ENCODE measurements at regions not wholly inside any gene's neighbourhood (a gene's known extent, or its start where the extent isn't known, plus 50 kb on each side); places are given as distances from the start of the nearest gene placed in this dataset.

- no peak for TF ChIP-seq CTCF (IDR thresholded peaks at IDR 0.05; ENCODE audit: control insufficient read depth, extremely low read depth, insufficient read depth)
- no peak for DNase-seq (ENCODE audit: low read depth)
- no peak overlapping the region for H3K4me3 ChIP-seq (ENCODE audit: low read depth, low read length)
Observed at GRCh38 chrX:18051690-18052089, 169.0 kb downstream of the BEND2 start.

GRCh38 chrX:18047491-18047890 is 173.2 kb downstream of the BEND2 start:
- no peak overlapping the region for H3K4me3 ChIP-seq (ENCODE audit: low read depth, low read length)
- TF ChIP-seq CTCF (IDR thresholded peaks at IDR 0.05; ENCODE audit: control insufficient read depth, extremely low read depth, insufficient read depth): no peak
- no peak for DNase-seq (ENCODE audit: low read depth)

- no peak overlapping the region for H3K4me3 ChIP-seq (ENCODE audit: low read depth, low read length)
- DNase-seq (ENCODE audit: low read depth): no peak
- no peak for TF ChIP-seq CTCF (IDR thresholded peaks at IDR 0.05; ENCODE audit: control insufficient read depth, extremely low read depth, insufficient read depth)
Observed at GRCh38 chrX:18045436-18045835, 175.2 kb downstream of the BEND2 start.

- no peak overlapping the region for H3K4me3 ChIP-seq (ENCODE audit: low read depth, low read length)
- no peak for TF ChIP-seq CTCF (IDR thresholded peaks at IDR 0.05; ENCODE audit: control insufficient read depth, extremely low read depth, insufficient read depth)
- DNase-seq (ENCODE audit: low read depth): no peak
Observed at GRCh38 chrX:18042776-18043175, 177.9 kb downstream of the BEND2 start.

- no peak for TF ChIP-seq CTCF (IDR thresholded peaks at IDR 0.05; ENCODE audit: control insufficient read depth, extremely low read depth, insufficient read depth)
- DNase-seq (ENCODE audit: low read depth): no peak
Observed at GRCh38 chrX:18041656-18042055, 179.0 kb downstream of the BEND2 start.

GRCh38 chrX:18039023-18039422 is 177.9 kb upstream of the RAI2 start:
- TF ChIP-seq CTCF (IDR thresholded peaks at IDR 0.05; ENCODE audit: control insufficient read depth, extremely low read depth, insufficient read depth): no peak
- DNase-seq (ENCODE audit: low read depth): no peak
- no peak overlapping the region for H3K4me3 ChIP-seq (ENCODE audit: low read depth, low read length)

More at GRCh38 chrX:18041656-18042055, 179.0 kb downstream of the BEND2 start:
- no peak overlapping the region for H3K4me3 ChIP-seq (ENCODE audit: low read depth, low read length)

GRCh38 chrX:18036394-18036793 is 175.3 kb upstream of the RAI2 start:
- no peak for DNase-seq (ENCODE audit: low read depth)
- H3K4me3 ChIP-seq (ENCODE audit: low read depth, low read length): no peak overlapping the region
- TF ChIP-seq CTCF (IDR thresholded peaks at IDR 0.05; ENCODE audit: control insufficient read depth, extremely low read depth, insufficient read depth): no peak
